Neural progenitor cell (in vitro differentiated cells): ENCODE measurements at regions not wholly inside any gene's neighbourhood (a gene's known extent, or its start where the extent isn't known, plus 50 kb on each side); places are given as distances from the start of the nearest gene placed in this dataset.

Experiments used
- DNase-seq: peaks from one replicate; pipeline ENCODE4 v3.0.0-alpha.2; 2016; ENCODE audit warnings: low spot score
- H2AFZ ChIP-seq: fragments of 200-600 bp; sonication (generic); replicated peaks from 2 replicates; pipeline ENCODE4 v1.6.1; 2016; ENCODE audit warnings: antibody characterized with exemption
- H3F3A ChIP-seq: fragments of 200-600 bp; sonication (generic); 2 replicates; pipeline ENCODE4 v1.6.1; 2016; ENCODE audit warnings: antibody characterized with exemption, low read depth
- H3K27ac ChIP-seq: fragments of 200-600 bp; sonication (generic); 2 replicates; pipeline ENCODE4 v1.5.1; 2016; ENCODE audit warnings: mild to moderate bottlenecking
- H3K27me3 ChIP-seq: fragments of 200-600 bp; sonication (generic); 2 replicates; pipeline ENCODE4 v1.6.1; 2016; ENCODE audit warnings: mild to moderate bottlenecking, moderate library complexity
- H3K36me3 ChIP-seq: fragments of 200-600 bp; sonication (generic); 2 replicates; pipeline ENCODE4 v1.5.1; 2016
- H3K4me1 ChIP-seq: fragments of 200-600 bp; sonication (generic); 2 replicates; pipeline ENCODE4 v1.6.1; 2016; ENCODE audit warnings: mixed run types
- H3K4me2 ChIP-seq: fragments of 200-600 bp; sonication (generic); 2 replicates; pipeline ENCODE4 v1.6.1; 2016
- H3K4me3 ChIP-seq: fragments of 200-600 bp; sonication (generic); 2 replicates; pipeline ENCODE4 v1.5.1; 2016
- H3K79me2 ChIP-seq: fragments of 200-600 bp; sonication (generic); 2 replicates; pipeline ENCODE4 v1.6.1; 2016; ENCODE audit warnings: low read depth
- H3K9ac ChIP-seq: fragments of 200-600 bp; sonication (generic); 2 replicates; pipeline ENCODE4 v1.6.1; 2016
- H3K9me3 ChIP-seq: fragments of 200-600 bp; sonication (generic); 2 replicates; pipeline ENCODE4 v1.5.1; 2016; ENCODE audit warnings: low read depth
- H4K20me1 ChIP-seq: fragments of 200-600 bp; sonication (generic); 2 replicates; pipeline ENCODE4 v1.6.1; 2016; ENCODE audit warnings: low read depth
- H3K27ac Mint-ChIP-seq: 3 replicates; pipeline ENCODE4 v1.8.0; 2021; ENCODE audit warnings: mixed read lengths
- H3K27me3 Mint-ChIP-seq: 2 replicates; pipeline ENCODE4 v1.8.0; 2022; ENCODE audit warnings: low read depth, mild to moderate bottlenecking, inconsistent platforms, moderate library complexity, mixed read lengths; ENCODE audit not compliant: insufficient read depth
- H3K36me3 Mint-ChIP-seq: 3 replicates; pipeline ENCODE4 v1.8.0; 2021; ENCODE audit warnings: mixed read lengths
- H3K4me1 Mint-ChIP-seq: 3 replicates; pipeline ENCODE4 v1.8.0; 2021; ENCODE audit warnings: mixed read lengths
- H3K4me3 Mint-ChIP-seq: 3 replicates; pipeline ENCODE4 v1.8.0; 2021; ENCODE audit warnings: mild to moderate bottlenecking, moderate library complexity, mixed read lengths
- H3K9me3 Mint-ChIP-seq: 3 replicates; pipeline ENCODE4 v1.8.0; 2020; ENCODE audit warnings: mixed read lengths
- CTCF ChIP-seq: fragments of 200-600 bp; sonication (generic); IDR thresholded peaks from 2 replicates; pipeline ENCODE4 v1.5.1; 2017; ENCODE audit warnings: antibody characterized with exemption, mild to moderate bottlenecking
- EZH2 ChIP-seq: fragments of 200-600 bp; sonication (generic); IDR thresholded peaks from 2 replicates; pipeline ENCODE4 v1.6.1; 2017; ENCODE audit warnings: antibody characterized with exemption, mild to moderate bottlenecking, moderate library complexity
- EZH2phosphoT487 ChIP-seq: fragments of 200-600 bp; sonication (generic); IDR thresholded peaks from 2 replicates; pipeline ENCODE4 v1.6.1; 2017; ENCODE audit warnings: antibody characterized with exemption

- peaks cover 6% of the 10 kb centered on the region for H3K4me1 ChIP-seq
- Mint-ChIP-seq H3K36me3 (no peaks in the 10 kb centered on the region), H3K27ac (no peak overlapping the region), H3K9me3 (no peaks in the 10 kb centered on the region), H3K4me3 (no peak overlapping the region), H3K4me1 (peaks cover 7% of the 10 kb centered on the region), H3K27me3 (peaks cover 13% of the 10 kb centered on the region)
- no peak overlapping the region for H3K4me3 ChIP-seq
- no peak for DNase-seq
- TF ChIP-seq EZH2phosphoT487 (no peak), EZH2 (no peak), CTCF (no peak)
- no peak overlapping the region for H3K4me2 ChIP-seq
- no peaks in the 10 kb centered on the region for H3K9me3 ChIP-seq
- no peak overlapping the region for H2AFZ ChIP-seq
- no peak overlapping the region for H3K27ac ChIP-seq
- peaks cover 3% of the 10 kb centered on the region for H4K20me1 ChIP-seq
- H3K9ac ChIP-seq, result no peak overlapping the region
- no peaks in the 10 kb centered on the region for H3K79me2 ChIP-seq
- no peaks in the 10 kb centered on the region for H3K36me3 ChIP-seq
- H3K27me3 ChIP-seq, result peaks cover 27% of the 10 kb centered on the region
- H3F3A ChIP-seq, result peaks cover 14% of the 10 kb centered on the region
Observed at GRCh38 chr17:64771980-64772844, 110.1 kb upstream of the SMURF2 start.

- H3K4me2 ChIP-seq, result no peak overlapping the region
- H3K27me3 Mint-ChIP-seq, result peaks cover 2% of the 10 kb centered on the region
- H3K4me3 Mint-ChIP-seq, result no peak overlapping the region
Observed at GRCh38 chr17:64769712-64770111, 107.6 kb upstream of the SMURF2 start.

GRCh38 chr17:64767269-64767997 lies 105.3 kb upstream of the SMURF2 start:
- no peak overlapping the region for H3K27ac Mint-ChIP-seq
- Histone ChIP-seq H3K36me3 (no peaks in the 10 kb centered on the region), H2AFZ (no peak overlapping the region), H3K27me3 (no peaks in the 10 kb centered on the region), H3K4me2 (no peak overlapping the region), H3K27ac (no peak overlapping the region), H3K79me2 (no peaks in the 10 kb centered on the region), H3K4me3 (no peak overlapping the region), H3K4me1 (peaks cover 6% of the 10 kb centered on the region), H3F3A (no peaks in the 10 kb centered on the region), H3K9ac (no peak overlapping the region), H4K20me1 (no peaks in the 10 kb centered on the region), H3K9me3 (no peaks in the 10 kb centered on the region)
- H3K27me3 Mint-ChIP-seq, result peaks cover 2% of the 10 kb centered on the region
- H3K4me3 Mint-ChIP-seq, result no peak overlapping the region
- peaks cover 8% of the 10 kb centered on the region for H3K4me1 Mint-ChIP-seq
- TF ChIP-seq CTCF (no peak), EZH2phosphoT487 (no peak), EZH2 (no peak)
- no peaks in the 10 kb centered on the region for H3K36me3 Mint-ChIP-seq
- no peak for DNase-seq
- no peaks in the 10 kb centered on the region for H3K9me3 Mint-ChIP-seq

More at GRCh38 chr17:64769712-64770111, 107.6 kb upstream of the SMURF2 start:
- H3K9me3 ChIP-seq, result no peaks in the 10 kb centered on the region
- DNase-seq, result no peak
- H3F3A ChIP-seq, result no peaks in the 10 kb centered on the region
- peaks cover 8% of the 10 kb centered on the region for H3K4me1 Mint-ChIP-seq
- H2AFZ ChIP-seq, result no peak overlapping the region
- TF ChIP-seq EZH2phosphoT487 (no peak), EZH2 (no peak), CTCF (no peak)
- no peaks in the 10 kb centered on the region for H4K20me1 ChIP-seq
- no peak overlapping the region for H3K27ac Mint-ChIP-seq
- H3K36me3 Mint-ChIP-seq, result no peaks in the 10 kb centered on the region
- H3K4me1 ChIP-seq, result peaks cover 11% of the 10 kb centered on the region
- H3K27ac ChIP-seq, result no peak overlapping the region
- no peaks in the 10 kb centered on the region for H3K36me3 ChIP-seq
- no peak overlapping the region for H3K9ac ChIP-seq
- H3K79me2 ChIP-seq, result no peaks in the 10 kb centered on the region
- H3K9me3 Mint-ChIP-seq, result no peaks in the 10 kb centered on the region
- no peak overlapping the region for H3K4me3 ChIP-seq
- H3K27me3 ChIP-seq, result peaks cover 2% of the 10 kb centered on the region
